A549 (cell line): ENCODE measurements at regions not wholly inside any gene's neighbourhood (a gene's known extent, or its start where the extent isn't known, plus 50 kb on each side); places are given as distances from the start of the nearest gene placed in this dataset.

Source experiments
- BHLHE40 ChIP-seq: IDR thresholded peaks from 2 replicates; pipeline ENCODE4 v1.6.1; 2012; ENCODE audit warnings: low read depth, low read length, inconsistent platforms
- CTCF ChIP-seq: fragments of >200 bp; sonication (Bioruptor Twin); formaldehyde crosslinking; IDR thresholded peaks from 3 replicates; pipeline ENCODE4 v1.5.1; 2016
- JUN ChIP-seq, 2 experiments: fragments of >200 bp; sonication (Bioruptor Twin); formaldehyde crosslinking; IDR thresholded peaks; 2 replicates in 1 of 2; 3 replicates in 1 of 2; pipeline ENCODE4 v1.6.1; 2016 to 2017
- POLR2A ChIP-seq: IDR thresholded peaks from 2 replicates; pipeline ENCODE4 v1.6.1; 2012; ENCODE audit warnings: mild to moderate bottlenecking, low read length
- REST ChIP-seq: fragments of 200-600 bp; sonication (generic); IDR thresholded peaks from 2 replicates; pipeline ENCODE4 v1.6.1; 2016; ENCODE audit warnings: antibody characterized with exemption, mild to moderate bottlenecking, moderate library complexity

GRCh38 chrX:64853424-64853823 is 122.8 kb downstream of the ZC4H2 start:
- no peak for TF ChIP-seq POLR2A
- no peak for TF ChIP-seq BHLHE40
- no peak for TF ChIP-seq JUN (IDR thresholded peaks at IDR 0.05)
- no peak for TF ChIP-seq CTCF
- TF ChIP-seq REST = no peak
